GM12878 (cell line): ENCODE measurements at regions not wholly inside any gene's neighbourhood (a gene's known extent, or its start where the extent isn't known, plus 50 kb on each side); places are given as distances from the start of the nearest gene placed in this dataset.

Source experiments
- ATAC-seq: fragments of 200-7000 bp; cut with Tn5 transposase; 3 replicates; pipeline ENCODE4 v1.9.1; 2020; ENCODE audit warnings: mild to moderate bottlenecking, moderate library complexity
- BruUV-seq: library from RNA; stranded (reverse); fragments of 400-500 nt; replicated peaks from 2 replicates; lab custom pipeline; 2021; lab: Mats Ljungman, UMichigan
- CTCF ChIA-PET: fragments of 300-600 bp; sonication (Branson Sonifier 250); formaldehyde crosslinking; extraction: SDS; loops from one replicate; lab custom pipeline; 2021; ENCODE audit warnings: inconsistent platforms; lab: Yijun Ruan, JAX
- POLR2A ChIA-PET: fragments of 350-600 bp; formaldehyde crosslinking; extraction: SDS; loops from one replicate; lab custom pipeline; 2021; ENCODE audit warnings: inconsistent platforms; lab: Charles Lee
- RAD21 ChIA-PET: fragments of 300-600 bp; sonication (Branson Sonifier 250); formaldehyde crosslinking; loops from one replicate; lab custom pipeline; 2023; ENCODE audit warnings: antibody characterized with exemption; ENCODE audit not compliant: unreplicated experiment; lab: Charles Lee
- SMC1A ChIA-PET: fragments of 300-600 bp; sonication (Branson Sonifier 250); formaldehyde crosslinking; loops from one replicate; lab custom pipeline; 2023; ENCODE audit not compliant: unreplicated experiment, uncharacterized antibody; lab: Charles Lee
- DNase-seq: peaks from one replicate; pipeline ENCODE4 v3.0.0-alpha.2; 2011; ENCODE audit warnings: low read depth, low spot score
- FAIRE-seq: peaks from 3 replicates; lab custom pipeline; 2011; peaks lifted over from hg19 to GRCh38; lab: Jason Lieb, UNC
- H2AFZ ChIP-seq: 2 replicates; pipeline ENCODE4 v1.6.0; 2011; ENCODE audit warnings: low read depth, low read length, control low read depth; ENCODE audit not compliant: control insufficient read depth
- H3K27ac ChIP-seq: 2 replicates; pipeline ENCODE4 v1.5.1; 2011; ENCODE audit warnings: control low read depth; ENCODE audit not compliant: control insufficient read depth, insufficient read depth
- H3K27me3 ChIP-seq, 2 experiments: replicated peaks in 1 of 2; 2 replicates each; pipeline versions ENCODE4 v1.6.0 to v1.6.1; 2011; ENCODE audit warnings: low read length in 1 of 2; ENCODE audit not compliant: control insufficient read depth in 2 of 2, insufficient read depth in 2 of 2
- H3K36me3 ChIP-seq, 2 experiments: 2 replicates each; pipeline ENCODE4 v1.5.1; 2011; ENCODE audit warnings: low read length in 1 of 2; ENCODE audit not compliant: control insufficient read depth in 2 of 2, insufficient read depth in 2 of 2
- H3K4me1 ChIP-seq: 2 replicates; pipeline ENCODE4 v1.6.1; 2011; ENCODE audit warnings: mild to moderate bottlenecking, low read length, moderate library complexity, mixed read lengths; ENCODE audit not compliant: control insufficient read depth, insufficient read depth
- H3K4me2 ChIP-seq: 2 replicates; pipeline ENCODE4 v1.6.0; 2011; ENCODE audit warnings: control low read depth; ENCODE audit not compliant: control insufficient read depth, insufficient read depth
- H3K4me3 ChIP-seq: fragments of 200-600 bp; sonication (generic); 2 replicates; pipeline ENCODE4 v1.5.1; 2016
- H3K79me2 ChIP-seq: 2 replicates; pipeline ENCODE4 v1.6.0; 2011; ENCODE audit warnings: low read length; ENCODE audit not compliant: control insufficient read depth, insufficient read depth
- H3K9ac ChIP-seq: 2 replicates; pipeline ENCODE4 v1.8.0; 2011; ENCODE audit warnings: low read length, control low read depth, mixed read lengths; ENCODE audit not compliant: control insufficient read depth, insufficient read depth
- H3K9me3 ChIP-seq: replicated peaks from 3 replicates; pipeline ENCODE4 v1.5.1; 2011; ENCODE audit warnings: mild to moderate bottlenecking, low read length; ENCODE audit not compliant: control insufficient read depth, insufficient read depth
- H4K20me1 ChIP-seq: 2 replicates; pipeline ENCODE4 v1.6.0; 2011; ENCODE audit not compliant: control insufficient read depth, insufficient read depth
- ASH2L ChIP-seq: fragments of 300-600, 200-600 bp; sonication (generic); IDR thresholded peaks from 2 replicates; pipeline ENCODE4 v1.6.1; 2017; ENCODE audit warnings: low read depth, mild to moderate bottlenecking, borderline replicate concordance
- CEBPB ChIP-seq, 2 experiments: fragments of 150-350 bp in 1 of 2; IDR thresholded peaks; 2 replicates each; pipeline ENCODE4 v1.6.1; 2012 to 2014; ENCODE audit warnings: low read depth in 2 of 2, low read length in 2 of 2, borderline replicate concordance in 1 of 2, inconsistent platforms in 1 of 2
- CREM ChIP-seq: IDR thresholded peaks from 2 replicates; pipeline ENCODE4 v1.6.1; 2014; ENCODE audit warnings: antibody characterized with exemption, low read depth
- EED ChIP-seq: sonication (generic); IDR thresholded peaks from 2 replicates; pipeline ENCODE4 v1.6.1; 2016; ENCODE audit warnings: antibody characterized with exemption, low read depth
- RUNX3 ChIP-seq: IDR thresholded peaks from 2 replicates; pipeline ENCODE4 v1.6.1; 2012; ENCODE audit warnings: low read length, inconsistent platforms
- SMC3 ChIP-seq: IDR thresholded peaks from 2 replicates; pipeline ENCODE4 v1.6.1; 2011; ENCODE audit warnings: low read length, improper control_type of control experiment, borderline replicate concordance
- SRF ChIP-seq, 2 experiments: IDR thresholded peaks; 2 replicates each; pipeline ENCODE4 v1.6.1; 2011; ENCODE audit warnings: low read depth in 2 of 2, low read length in 2 of 2, mild to moderate bottlenecking in 1 of 2, moderate library complexity in 1 of 2
- STAT1 ChIP-seq: fragments of 450-650 bp; conservative IDR thresholded peaks from 2 replicates; pipeline ENCODE4 v1.6.1; 2014; ENCODE audit warnings: antibody characterized with exemption, mild to moderate bottlenecking
- TBL1XR1 ChIP-seq: IDR thresholded peaks from 2 replicates; pipeline ENCODE4 v1.6.1; 2012; ENCODE audit warnings: low read depth, low read length, improper control_type of control experiment
- YY1 ChIP-seq: IDR thresholded peaks from 2 replicates; pipeline ENCODE4 v1.6.1; 2011; ENCODE audit warnings: low read depth, mild to moderate bottlenecking, low read length
- ZNF384 ChIP-seq: IDR thresholded peaks from 2 replicates; pipeline ENCODE4 v1.6.1; 2012; ENCODE audit warnings: low read depth, mild to moderate bottlenecking, low read length, improper control_type of control experiment, borderline replicate concordance
- WGBS: methylation state at CpG from one replicate; pipeline ENCODE4 v1.1.6; 2016; ENCODE audit warnings: low lambda C conversion rate; ENCODE audit not compliant: insufficient replicate concordance, insufficient coverage; ENCODE audit errors: missing lambda C conversion rate; 5-methylcytosine and 5-hydroxymethylcytosine counted together
- in situ Hi-C: fragments of 300-500 bp; cut with MboI; formaldehyde crosslinking; loops from 9 replicates; pipeline ENCODE4 v1.14.3; 2018; ENCODE audit warnings: mixed read lengths
- intact Hi-C: fragments of 100-400 bp; cut with micrococcal nuclease; formaldehyde crosslinking; loops from one replicate; pipeline ENCODE4 v1.14.2; 2022; ENCODE audit not compliant: unreplicated experiment
- TF ChIP-seq, protein P1 (sequence below): IDR thresholded peaks from 2 replicates; pipeline ENCODE4 v1.6.1; 2012; ENCODE audit warnings: mild to moderate bottlenecking, low read depth, low read length
- TF ChIP-seq, protein P2 (sequence below): IDR thresholded peaks from 2 replicates; pipeline ENCODE4 v1.6.1; 2011; ENCODE audit warnings: low read depth, low read length, improper control_type of control experiment, borderline replicate concordance

DNA sequence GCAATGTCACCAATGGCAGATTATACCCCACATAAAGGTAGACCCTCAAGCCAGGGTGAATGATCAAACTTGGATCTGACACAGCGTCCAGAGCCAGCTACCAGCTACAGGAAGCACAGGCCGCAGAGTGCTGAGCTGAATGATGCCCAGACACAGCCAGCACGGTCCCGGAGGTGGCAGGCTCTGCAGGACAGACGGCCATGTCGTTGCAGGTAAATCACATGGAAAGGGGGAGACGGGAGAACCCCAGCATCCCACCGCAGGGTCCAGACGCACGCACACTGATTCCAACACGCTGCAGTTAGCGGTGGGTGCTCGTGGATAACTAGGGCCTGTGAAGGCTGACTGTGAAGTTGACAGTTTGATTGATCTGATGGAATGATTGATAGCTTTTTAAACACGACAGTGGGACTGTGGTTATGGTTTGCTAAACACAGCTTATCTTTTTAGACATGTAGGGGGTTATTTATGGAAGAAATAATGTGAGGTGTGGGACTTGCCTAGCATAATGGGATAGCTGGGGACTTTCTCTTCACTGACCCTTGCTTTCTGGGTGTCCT is 228.5 kb downstream of the ERMARD start:
- Histone ChIP-seq H3K9ac (no peak overlapping the region), H3K9me3 (no peaks in the 10 kb centered on the region), H3K4me2 (no peak overlapping the region), H3K4me3 (no peak overlapping the region), H3K79me2 (no peaks in the 10 kb centered on the region), H2AFZ (no peak overlapping the region), H3K4me1 (no peaks in the 10 kb centered on the region), H3K27me3 (no peaks in the 10 kb centered on the region), H3K36me3 (no peaks in the 10 kb centered on the region), H3K27ac (no peak overlapping the region), H4K20me1 (no peaks in the 10 kb centered on the region)
- ATAC-seq (no peak), FAIRE-seq (no peak), DNase-seq (no peak)
- ChIA-PET CTCF (no interaction called here), POLR2A (no interaction called here), SMC1A (no interaction called here), RAD21 (no interaction called here)
- intact Hi-C loops, result no loop called here
- 55% methylated on average over 14 of the region's 14 CpGs for WGBS
- in situ Hi-C loops, result no loop called here
- no TSS peak for BruUV-seq
- TF ChIP-seq CREM (no peak), EED (no peak), ZNF384 (no peak), YY1 (no peak), ASH2L (no peak), SMC3 (no peak), SRF (IDR thresholded peaks at IDR 0.05; ENCODE audit: low read depth in 2 of 2, low read length in 2 of 2) (no peak), CEBPB (IDR thresholded peaks at IDR 0.05; ENCODE audit: borderline replicate concordance in 1 of 2, low read depth in 2 of 2, low read length in 2 of 2) (no peak), STAT1 (no peak), RUNX3 (no peak), TBL1XR1 (no peak)
- TF ChIP-seq, protein P1, sequence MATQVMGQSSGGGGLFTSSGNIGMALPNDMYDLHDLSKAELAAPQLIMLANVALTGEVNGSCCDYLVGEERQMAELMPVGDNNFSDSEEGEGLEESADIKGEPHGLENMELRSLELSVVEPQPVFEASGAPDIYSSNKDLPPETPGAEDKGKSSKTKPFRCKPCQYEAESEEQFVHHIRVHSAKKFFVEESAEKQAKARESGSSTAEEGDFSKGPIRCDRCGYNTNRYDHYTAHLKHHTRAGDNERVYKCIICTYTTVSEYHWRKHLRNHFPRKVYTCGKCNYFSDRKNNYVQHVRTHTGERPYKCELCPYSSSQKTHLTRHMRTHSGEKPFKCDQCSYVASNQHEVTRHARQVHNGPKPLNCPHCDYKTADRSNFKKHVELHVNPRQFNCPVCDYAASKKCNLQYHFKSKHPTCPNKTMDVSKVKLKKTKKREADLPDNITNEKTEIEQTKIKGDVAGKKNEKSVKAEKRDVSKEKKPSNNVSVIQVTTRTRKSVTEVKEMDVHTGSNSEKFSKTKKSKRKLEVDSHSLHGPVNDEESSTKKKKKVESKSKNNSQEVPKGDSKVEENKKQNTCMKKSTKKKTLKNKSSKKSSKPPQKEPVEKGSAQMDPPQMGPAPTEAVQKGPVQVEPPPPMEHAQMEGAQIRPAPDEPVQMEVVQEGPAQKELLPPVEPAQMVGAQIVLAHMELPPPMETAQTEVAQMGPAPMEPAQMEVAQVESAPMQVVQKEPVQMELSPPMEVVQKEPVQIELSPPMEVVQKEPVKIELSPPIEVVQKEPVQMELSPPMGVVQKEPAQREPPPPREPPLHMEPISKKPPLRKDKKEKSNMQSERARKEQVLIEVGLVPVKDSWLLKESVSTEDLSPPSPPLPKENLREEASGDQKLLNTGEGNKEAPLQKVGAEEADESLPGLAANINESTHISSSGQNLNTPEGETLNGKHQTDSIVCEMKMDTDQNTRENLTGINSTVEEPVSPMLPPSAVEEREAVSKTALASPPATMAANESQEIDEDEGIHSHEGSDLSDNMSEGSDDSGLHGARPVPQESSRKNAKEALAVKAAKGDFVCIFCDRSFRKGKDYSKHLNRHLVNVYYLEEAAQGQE, result no peak
- TF ChIP-seq, protein P2, sequence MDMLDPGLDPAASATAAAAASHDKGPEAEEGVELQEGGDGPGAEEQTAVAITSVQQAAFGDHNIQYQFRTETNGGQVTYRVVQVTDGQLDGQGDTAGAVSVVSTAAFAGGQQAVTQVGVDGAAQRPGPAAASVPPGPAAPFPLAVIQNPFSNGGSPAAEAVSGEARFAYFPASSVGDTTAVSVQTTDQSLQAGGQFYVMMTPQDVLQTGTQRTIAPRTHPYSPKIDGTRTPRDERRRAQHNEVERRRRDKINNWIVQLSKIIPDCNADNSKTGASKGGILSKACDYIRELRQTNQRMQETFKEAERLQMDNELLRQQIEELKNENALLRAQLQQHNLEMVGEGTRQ, result no peak
